ENCODE measurements at regions not wholly inside any gene's neighbourhood (a gene's known extent, or its start where the extent isn't known, plus 50 kb on each side); places are given as distances from the start of the nearest gene placed in this dataset.
"Not testable (repeated sequence)": the region's sequence is repeated elsewhere in the genome, so short reads cannot be mapped to it uniquely, and the experiment has no call there.

DNA sequence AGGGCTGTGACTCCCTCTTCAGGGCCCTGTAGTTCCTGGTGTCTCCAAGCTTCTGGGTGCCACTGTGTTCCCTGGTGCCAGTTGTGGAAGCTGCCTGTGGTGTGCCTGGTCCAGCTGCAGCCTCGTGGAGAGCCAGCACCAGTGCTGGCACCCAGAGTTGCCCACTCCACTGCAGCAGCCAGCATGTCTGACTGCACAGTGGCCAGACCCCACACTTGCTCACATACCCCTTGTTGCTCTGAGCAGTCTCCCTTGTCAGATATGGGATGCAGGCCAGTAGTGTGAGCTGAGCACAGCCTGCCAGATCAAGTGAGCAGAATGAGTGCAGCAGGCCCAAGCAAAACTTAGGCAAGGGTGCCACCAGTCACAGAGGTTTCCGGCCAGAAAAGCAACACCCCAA, 108.6 kb downstream of the ZMAT1 start:
- DNase-seq = no peak

DNA sequence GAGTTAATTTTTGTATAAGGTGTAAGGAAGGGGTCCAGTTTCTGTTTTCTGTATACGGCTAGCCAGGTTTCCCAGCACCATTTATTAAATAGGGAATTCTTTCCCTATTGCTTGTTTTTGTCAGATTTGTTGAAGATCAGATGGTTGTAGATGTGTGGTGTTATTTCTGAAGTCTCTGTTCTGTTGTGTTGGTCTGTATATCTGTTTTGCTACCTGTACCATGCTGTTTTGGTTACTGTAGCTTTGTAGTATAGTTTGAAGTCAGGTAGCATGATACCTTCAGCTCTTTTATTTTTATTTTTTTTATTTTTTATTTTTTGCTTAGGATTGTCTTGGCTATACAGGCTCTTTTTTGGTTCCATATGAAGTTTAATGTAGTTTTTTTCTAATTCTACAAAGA, 114.1 kb downstream of the ZMAT1 start:
- not testable (repeated sequence) for DNase-seq

DNA sequence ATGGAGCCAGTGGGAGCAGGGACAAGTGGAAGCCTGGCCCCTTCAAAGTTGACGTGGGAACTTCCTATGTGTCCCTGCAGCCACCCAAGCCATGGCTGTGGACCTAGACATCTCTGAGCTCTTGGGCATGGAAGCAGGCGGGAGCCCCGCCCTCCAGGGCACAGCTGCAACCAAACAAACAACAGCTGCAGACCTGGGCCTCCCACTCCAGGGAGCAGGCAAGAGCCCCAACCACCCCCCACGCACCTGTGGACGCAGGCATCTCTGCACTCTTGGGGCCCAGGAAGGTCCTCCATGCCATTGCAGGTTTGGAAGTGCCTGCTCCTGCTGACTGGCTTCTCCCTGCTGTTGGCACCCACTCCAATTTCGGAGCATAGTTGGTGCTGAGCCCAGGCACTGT, 118.6 kb downstream of the ZMAT1 start:
- DNase-seq = no peak

DNA sequence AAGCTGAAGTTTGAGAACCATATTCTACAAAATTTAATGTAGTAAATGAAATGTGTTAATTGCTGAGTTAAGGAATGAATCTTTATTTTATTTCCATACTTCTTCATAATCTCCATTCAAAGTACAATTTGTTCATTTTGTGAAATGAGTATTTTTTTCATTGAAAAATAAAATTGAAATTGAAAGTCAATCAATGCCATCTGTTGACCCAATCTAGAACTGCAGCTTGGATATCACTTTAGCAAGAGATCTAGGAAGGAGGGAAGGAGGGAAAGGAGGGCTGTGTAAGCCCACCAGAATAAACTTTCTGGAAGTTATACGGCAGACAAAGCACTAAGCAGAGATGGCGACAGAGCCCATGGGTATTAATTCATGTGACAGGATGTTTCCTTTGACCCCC, 128.4 kb downstream of the ZMAT1 start:
- peak in 3 of 58 donors; percentile 0 for DNase-seq

DNA sequence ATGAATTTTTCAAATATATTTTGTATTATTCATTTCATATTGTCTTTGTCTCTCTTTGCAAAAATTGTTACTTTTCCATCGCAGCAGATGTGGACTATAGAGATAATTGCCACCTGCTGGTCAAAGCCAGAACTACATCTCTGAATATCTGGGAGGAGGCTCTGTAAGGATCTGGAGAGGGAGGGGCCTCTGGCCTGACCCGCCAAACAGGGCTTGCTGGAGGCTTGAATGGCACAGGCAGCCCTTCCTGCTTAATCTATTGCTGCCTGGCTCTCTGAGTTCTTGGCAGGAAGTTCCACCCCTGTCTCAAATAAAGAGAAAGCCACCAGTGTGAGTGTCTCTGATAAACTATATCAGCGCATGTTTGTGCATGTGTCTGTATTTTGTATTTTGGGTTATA, 132.4 kb downstream of the ZMAT1 start:
- peak in 56 of 58 donors; percentile 2 to 79 (median 55) for DNase-seq

DNA sequence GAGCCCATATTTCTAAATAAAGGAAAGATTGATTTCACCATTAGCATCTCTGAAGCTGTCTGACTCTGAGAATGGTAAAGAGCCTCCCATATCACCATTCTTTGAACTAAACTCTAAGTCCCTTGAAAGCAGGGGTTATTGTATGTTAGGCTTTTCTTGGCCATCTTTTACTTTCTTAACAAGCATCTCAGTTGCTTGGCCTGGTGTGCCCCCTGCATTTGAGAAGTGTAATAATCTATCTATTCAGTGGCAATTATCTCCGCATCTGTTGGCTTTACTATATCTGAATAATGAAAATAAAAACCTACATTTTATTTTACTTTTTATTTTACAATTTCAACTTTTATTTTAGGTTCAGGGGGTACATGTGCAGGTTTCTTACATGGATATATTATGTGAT, 128.3 kb upstream of the ARMCX2 start:
- DNase-seq = no peak

DNA sequence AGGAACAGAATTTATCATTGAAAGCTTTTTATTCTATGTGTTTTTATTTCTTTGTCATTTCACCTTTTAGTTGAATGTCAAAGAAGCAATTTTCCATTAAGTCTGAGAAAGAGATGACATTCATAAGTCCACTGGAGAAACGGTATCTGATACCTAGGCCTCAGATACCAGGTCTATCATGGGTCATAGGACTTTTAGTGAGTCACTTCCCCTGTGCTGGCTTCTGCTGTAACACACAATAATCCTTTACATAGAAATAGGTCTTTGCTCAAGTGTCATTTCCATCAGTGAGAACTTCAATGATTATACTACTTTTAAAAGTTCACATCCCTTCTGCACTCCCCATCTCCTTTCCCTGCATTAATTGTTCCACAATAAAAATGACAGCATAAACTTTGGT, 125.5 kb upstream of the ARMCX2 start:
- DNase-seq = no peak

DNA sequence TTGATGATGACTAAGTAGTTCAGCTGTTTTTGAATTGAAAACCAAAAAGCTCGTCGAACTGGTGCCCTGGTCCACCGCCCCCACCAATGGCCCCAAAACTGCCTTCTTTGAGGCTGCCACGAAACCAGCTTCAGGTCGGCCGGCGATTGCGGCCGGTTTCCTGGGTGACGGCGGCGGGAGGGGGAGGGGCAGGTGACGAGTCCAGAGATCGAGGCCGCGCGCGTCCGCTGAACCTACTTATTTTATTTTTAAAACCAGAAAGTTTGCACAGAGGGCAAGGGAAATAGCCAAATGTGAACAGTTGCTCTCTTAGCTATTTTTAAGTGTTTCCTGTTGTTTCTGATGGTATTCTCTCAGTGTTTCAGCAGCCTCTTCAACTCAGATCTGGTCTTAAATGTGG, 120.8 kb upstream of the ARMCX2 start:
- DNase-seq = not testable (repeated sequence)

DNA sequence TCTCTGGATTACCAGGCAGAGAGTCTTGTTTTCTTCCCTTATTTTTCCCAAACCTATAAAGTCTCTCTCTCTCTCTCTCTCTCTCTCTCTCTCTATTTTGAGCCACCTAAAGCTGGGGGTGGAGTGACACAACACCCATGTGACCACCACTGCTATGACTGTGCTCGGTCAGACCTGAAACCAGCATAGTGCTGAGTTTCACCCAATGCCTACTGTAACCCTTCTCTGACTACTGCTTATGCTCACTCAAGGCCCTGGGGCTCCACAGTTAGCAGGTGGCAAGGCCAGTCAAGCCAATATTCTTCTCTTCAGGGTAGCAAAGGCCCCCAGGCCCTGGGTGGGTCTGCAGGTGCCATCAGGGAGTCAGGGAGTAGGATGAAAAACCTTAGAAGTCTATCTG, 114.7 kb upstream of the ARMCX2 start:
- no peak for DNase-seq

DNA sequence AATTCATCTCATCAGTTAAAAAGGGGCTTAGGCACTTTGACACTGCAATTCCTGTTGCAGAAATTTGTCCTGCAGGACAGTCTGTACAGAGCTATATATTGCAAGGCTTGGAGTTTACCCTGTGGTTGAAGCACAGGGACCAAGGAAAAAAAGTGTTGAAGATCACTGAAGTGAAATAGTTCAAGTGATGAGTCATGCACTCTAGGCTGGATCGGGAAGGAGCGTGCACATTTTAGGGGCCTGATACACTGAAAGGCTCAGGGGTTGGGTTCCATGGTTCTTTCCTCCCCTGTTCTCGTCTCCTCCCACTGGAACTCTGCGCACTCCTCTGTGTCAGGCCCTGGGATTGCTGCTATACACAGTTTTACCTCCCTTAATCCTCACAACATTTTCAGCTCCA, 104.9 kb upstream of the ARMCX2 start:
- DNase-seq = no peak

DNA sequence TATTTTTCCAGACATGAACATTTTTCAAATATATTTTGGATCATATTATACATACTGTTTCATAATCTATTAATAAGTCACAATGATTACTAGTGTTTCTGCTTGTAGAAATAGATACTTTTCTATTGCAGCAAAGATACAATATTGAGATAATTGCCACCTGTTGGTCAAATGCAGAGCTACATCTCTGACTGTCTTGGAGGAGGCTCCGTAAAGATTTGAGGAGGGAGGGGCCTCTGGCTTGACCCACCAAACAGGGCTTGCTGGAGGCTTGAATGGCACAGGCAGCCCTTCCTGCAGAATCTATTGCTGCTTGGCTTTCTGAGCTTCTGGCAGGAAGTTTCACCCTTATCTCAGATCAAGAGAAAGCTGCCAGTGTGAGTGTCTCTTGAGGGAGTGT, 99.3 kb upstream of the ARMCX2 start:
- peak in 10 of 58 donors; percentile 0 to 10 (median 0) for DNase-seq

DNA sequence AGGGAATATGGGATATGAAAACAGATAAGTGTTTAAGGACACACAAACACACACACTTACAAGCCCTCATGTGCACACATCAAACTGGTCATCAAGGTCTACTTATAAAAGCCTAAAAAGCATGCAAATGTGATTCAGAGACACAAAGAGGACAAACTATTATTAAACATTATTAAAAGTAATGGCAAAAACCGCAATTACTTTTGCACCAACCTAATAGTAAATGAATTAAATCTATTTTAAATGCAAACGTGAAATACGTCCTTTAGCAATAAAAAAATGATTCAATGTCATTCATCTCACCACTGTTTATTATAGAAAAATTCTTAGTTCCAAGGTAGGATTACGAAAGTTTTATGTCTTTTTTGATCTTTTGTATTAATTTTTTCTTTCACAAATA, 91.1 kb upstream of the ARMCX2 start:
- DNase-seq = no peak

DNA sequence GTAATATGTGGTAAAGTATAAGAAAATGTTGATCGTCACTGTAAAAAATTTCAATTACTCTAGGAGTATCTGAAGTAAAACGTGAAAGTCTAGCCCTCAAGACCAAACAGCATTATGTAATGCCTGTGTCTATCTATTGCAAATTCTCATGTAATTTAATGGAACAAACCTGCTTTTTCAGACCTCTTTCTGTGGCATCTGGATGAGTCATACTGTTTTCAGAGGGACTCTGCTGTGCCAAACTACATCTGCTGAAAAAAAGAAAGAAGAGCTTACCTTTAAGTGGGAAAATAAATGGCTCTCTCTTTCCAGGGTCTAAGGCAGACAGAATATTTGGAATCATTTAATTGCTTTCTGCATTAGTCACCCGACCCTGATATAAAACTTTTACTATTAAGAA, 89.8 kb upstream of the ARMCX2 start:
- no peak for DNase-seq

DNA sequence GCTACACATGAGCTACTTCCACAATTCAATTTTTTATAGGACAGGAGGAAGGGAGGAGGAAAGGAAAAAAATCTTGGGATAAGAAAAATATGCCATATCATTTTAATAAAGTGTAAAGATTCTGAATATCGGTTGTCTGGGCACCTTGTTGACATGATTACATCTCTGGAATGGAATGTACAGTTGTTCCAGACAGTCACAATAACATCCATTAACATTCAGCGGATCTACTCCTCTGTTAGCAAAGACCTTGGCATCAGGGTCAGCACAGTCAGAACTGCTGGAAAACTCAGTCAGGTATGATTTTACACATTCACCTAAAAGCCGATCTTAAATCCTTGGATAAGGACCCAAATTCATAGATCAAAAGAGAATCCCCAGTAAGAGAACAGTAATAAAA, 85.4 kb upstream of the ARMCX2 start:
- no peak for DNase-seq

DNA sequence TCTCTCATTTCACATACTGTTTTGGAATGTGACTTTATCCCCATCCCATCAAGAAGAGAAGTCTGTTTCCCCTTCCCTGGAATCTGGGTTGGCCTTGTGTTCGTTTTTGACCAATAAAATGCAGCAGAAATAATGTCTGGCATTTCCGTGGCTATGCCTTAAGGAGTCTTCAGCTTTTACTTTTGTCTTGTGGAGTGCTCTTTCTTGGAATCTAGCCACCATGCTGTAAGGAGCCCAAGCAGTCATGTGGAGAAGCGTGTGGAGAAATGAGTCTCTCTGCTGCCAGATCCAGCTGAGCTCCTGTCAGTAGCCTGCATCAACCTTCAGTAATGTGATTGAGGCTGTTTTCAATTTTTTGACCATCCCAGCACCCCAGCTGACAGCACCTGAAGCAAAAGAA, 84.4 kb upstream of the ARMCX2 start:
- no peak for DNase-seq

DNA sequence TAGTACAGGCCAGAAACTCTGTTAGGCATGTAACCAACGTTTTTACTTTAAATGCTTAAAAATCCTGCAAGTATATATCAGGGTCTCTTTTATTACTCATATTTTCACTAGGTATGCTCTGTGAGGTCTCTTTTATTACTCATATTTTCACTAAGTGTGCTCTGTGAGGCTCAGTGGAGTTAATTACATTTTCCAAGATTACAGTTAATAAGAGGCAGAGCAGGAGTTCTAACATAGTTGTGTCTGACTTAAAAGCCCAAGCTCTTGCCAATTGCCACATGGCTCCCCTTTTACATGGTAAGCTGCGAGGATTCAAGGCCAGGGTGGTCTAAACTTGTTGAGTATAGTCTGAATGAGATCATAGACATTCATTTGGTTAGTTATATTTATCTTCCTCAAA, 81.0 kb upstream of the ARMCX2 start:
- DNase-seq = no peak

DNA sequence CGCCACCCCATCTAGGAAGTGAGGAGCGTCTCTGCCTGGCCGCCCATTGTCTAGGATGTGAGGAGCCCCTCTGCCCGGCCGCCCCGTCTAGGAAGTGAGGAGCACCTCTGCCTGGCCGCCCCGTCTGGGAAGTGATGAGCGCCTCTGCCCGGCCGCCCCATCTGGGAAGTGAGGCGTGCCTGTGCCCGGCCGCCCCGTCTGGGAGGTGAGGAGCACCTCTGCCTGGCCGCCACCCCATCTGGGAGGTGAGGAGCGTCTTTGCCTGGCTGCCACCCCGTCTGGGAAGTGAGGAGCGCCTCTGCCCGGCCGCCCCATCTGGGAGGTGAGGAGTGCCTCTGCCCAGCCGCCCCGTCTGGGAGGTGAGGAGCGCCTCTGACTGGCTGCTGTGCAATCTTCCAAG, 79.2 kb upstream of the ARMCX2 start:
- not testable (repeated sequence) for DNase-seq

DNA sequence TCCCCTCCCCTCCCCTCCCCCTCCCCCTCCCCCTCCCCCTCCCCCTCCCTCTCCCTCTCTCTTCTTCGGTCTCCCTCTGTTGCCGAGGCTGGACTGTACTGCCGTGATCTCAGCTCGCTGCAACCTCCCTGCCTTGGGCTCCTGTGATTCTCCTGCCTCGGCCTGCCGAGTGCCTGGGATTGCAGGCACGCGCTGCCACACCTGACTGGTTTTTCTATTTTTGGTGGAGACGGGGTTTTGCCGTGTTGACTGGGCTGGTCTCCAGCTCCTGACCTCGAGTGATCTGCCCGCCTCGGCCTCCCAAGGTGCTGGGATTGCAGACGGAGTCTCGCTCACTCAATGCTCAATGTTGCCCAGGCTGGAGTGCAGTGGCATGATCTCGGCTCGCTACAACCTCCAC, 78.8 kb upstream of the ARMCX2 start:
- DNase-seq = not testable (repeated sequence)

DNA sequence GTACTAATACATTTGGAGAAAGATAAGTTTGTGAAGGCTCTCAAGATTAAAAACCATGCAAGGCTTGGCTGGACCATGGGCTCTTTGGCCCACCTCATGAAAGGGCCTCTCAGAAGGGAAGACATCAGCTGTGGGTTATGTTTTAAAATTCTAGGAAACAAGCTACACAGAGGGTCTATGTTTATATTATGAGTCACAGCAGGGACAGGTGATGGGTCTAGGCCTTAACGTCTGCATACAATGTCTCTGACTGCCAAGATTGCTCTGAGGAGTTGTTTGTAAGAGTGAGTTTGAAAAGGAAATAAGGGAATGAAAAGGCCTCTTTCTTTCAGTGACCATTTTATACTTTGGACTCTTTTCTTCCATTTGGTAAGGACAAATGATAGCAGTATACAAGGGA, 77.0 kb upstream of the ARMCX2 start:
- no peak for DNase-seq

DNA sequence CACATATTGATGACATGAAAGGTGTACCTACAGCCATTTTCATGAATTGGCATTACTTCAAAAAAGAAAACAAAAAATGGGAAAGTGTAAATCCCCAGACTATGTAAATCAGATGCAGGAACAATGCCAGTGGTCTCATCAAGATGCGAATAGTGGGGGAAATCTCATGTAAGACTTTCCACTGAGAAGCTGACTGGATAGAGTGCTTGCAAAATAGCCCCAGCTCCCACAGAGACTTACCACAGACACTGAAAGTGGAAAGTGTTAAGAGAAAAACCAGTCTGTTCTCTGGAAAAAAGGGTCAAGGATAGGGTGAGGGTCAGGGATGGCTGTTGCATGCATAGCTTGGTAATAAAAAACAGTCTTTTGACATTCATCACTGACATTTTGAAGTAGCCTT, 73.2 kb upstream of the ARMCX2 start:
- DNase-seq = no peak

DNA sequence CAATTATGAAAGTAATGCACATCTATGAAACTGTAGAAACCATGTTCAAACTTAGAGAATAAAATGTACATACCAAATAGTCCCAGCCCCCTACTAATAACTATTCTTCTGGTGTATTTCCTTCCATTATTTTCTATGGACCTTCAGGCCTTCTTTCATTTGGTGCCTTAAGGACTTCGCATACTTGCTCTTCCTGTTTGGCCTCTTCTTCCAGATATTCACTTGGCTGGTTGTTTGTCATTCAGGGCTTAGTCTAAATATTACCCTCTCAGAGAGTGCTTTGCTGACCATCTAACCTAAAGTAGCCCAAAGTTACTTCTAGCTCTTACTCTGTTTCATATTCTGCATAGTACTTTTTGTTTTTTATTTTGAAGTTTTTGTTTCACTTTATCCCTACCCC, 70.3 kb upstream of the ARMCX2 start:
- no peak for DNase-seq
